Bronchial epithelial cell (primary cell): ENCODE measurements at regions not wholly inside any gene's neighbourhood (a gene's known extent, or its start where the extent isn't known, plus 50 kb on each side); places are given as distances from the start of the nearest gene placed in this dataset.
A peak's percentile ranks its signal among the peaks of the same experiment; 100 is the strongest.

Experiments used
- DNase-seq: peaks from one replicate; pipeline ENCODE4 v3.0.0-alpha.2; 2010; ENCODE audit warnings: low read depth
- FAIRE-seq: peaks from 2 replicates; lab custom pipeline; 2011; peaks lifted over from hg19 to GRCh38; lab: Jason Lieb, UNC
- H3K27me3 ChIP-seq: 2 replicates; pipeline ENCODE4 v1.5.1; 2011; ENCODE audit warnings: low read length; ENCODE audit not compliant: control insufficient read depth, insufficient read depth
- H3K36me3 ChIP-seq: 2 replicates; pipeline ENCODE4 v1.5.1; 2011; ENCODE audit warnings: low read length; ENCODE audit not compliant: control insufficient read depth, insufficient read depth
- H3K4me3 ChIP-seq: 2 replicates; pipeline ENCODE4 v1.5.1; 2011; ENCODE audit warnings: mild to moderate bottlenecking, low read depth, low read length, control low read depth
- TF ChIP-seq, protein P1 (sequence below): IDR thresholded peaks from 2 replicates; pipeline ENCODE4 v1.5.1; 2011; ENCODE audit warnings: mild to moderate bottlenecking, moderate library complexity, low read length, control low read depth, inconsistent platforms; ENCODE audit not compliant: insufficient read depth, severe bottlenecking

DNA sequence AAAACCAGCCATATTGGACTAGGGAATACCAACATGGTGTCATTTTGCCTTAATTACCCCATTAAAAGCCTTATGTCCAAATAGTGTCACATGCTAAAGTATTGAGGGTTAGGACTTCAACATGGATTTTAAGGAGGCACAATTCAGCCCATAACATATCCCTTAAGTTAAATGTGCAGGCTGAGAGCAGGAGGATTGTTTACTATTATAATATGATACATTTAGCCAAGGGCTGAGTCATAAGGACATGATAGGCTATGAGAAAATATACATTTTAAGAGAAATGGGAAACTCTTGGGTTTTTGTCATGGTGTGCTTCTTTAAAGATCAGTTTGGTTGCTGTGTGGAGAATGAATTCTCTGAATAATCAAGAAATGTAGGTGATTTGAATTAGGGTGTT, 136.8 kb downstream of the RDH14 start:
- FAIRE-seq, result no peak
- Histone ChIP-seq H3K36me3 (no peaks in the 10 kb centered on the region), H3K4me3 (no peak overlapping the region), H3K27me3 (no peaks in the 10 kb centered on the region)
- TF ChIP-seq, protein P1, sequence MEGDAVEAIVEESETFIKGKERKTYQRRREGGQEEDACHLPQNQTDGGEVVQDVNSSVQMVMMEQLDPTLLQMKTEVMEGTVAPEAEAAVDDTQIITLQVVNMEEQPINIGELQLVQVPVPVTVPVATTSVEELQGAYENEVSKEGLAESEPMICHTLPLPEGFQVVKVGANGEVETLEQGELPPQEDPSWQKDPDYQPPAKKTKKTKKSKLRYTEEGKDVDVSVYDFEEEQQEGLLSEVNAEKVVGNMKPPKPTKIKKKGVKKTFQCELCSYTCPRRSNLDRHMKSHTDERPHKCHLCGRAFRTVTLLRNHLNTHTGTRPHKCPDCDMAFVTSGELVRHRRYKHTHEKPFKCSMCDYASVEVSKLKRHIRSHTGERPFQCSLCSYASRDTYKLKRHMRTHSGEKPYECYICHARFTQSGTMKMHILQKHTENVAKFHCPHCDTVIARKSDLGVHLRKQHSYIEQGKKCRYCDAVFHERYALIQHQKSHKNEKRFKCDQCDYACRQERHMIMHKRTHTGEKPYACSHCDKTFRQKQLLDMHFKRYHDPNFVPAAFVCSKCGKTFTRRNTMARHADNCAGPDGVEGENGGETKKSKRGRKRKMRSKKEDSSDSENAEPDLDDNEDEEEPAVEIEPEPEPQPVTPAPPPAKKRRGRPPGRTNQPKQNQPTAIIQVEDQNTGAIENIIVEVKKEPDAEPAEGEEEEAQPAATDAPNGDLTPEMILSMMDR, result no peak
- DNase-seq, result peak; percentile 18

DNA sequence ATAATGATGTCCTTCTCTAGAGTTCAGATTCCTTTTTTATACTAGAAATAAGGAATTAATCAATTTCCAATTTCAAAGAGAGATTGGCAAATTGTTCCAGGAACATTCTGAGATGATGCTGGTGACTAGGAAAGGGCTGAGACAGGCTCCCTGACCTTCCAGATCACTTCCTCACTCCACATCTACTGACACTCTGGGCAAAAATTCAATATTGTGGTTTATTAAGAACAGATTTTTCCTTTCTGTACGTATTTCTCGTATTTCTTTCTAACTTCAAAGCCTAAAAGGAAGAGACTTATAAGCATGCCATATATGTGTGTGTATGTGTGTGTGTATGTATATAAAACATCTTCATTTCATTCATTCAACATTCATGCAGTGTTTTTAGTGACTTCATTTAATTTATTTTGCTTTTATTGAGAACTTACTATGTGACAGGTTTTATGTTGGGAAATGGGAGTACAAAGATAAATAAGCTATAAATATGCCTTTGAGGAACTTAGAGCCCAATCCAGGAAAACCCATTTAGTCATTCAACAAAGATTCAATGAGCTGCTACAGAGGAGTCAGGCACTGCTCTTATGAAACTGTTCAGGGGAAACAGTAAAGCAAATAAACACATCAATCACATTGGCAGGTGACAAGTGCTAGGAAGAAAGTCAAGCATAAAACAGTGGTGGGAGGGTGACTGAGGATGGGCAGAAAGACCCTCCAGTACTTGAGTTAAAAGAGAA, 137.9 kb downstream of the RDH14 start:
- H3K36me3 ChIP-seq, result no peaks in the 10 kb centered on the region
- no peak for FAIRE-seq
- TF ChIP-seq, protein P1, result no peak
- DNase-seq, result no peak
- H3K27me3 ChIP-seq, result no peaks in the 10 kb centered on the region
- H3K4me3 ChIP-seq, result no peak overlapping the region

DNA sequence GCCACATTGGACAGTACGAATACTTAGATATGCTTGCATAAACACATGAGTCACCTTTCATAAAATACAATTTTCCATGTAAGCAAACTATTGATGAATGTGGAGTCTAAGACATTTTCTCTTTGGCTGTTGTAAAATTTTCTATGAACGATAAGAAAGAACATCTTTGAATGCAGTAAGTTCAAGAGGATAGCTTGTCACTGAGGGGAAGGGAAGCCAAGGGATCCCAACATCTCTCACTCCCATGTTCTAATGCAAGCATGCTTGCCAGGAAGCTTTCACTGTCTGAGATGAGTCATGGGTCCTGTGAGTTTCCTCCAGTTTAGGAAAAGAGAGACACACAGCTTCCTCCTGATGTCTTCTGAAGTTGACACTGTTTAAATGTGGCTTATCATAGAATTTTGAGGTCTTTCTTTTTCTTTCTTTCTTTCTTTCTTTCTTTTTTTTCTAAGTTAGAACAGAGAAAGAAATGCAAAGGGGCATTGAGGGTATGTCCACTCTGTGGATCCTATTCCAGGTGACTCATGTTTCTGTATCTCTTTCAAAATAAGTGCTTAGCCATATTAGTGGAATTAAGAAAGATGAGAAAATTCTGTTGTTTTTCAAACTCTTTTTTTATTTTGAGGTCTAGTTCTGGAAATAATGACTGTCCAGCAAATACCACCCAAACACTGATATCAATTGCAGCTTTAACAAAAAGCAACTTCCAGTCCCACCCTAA, 146.6 kb downstream of the RDH14 start:
- FAIRE-seq, result no peak

DNA sequence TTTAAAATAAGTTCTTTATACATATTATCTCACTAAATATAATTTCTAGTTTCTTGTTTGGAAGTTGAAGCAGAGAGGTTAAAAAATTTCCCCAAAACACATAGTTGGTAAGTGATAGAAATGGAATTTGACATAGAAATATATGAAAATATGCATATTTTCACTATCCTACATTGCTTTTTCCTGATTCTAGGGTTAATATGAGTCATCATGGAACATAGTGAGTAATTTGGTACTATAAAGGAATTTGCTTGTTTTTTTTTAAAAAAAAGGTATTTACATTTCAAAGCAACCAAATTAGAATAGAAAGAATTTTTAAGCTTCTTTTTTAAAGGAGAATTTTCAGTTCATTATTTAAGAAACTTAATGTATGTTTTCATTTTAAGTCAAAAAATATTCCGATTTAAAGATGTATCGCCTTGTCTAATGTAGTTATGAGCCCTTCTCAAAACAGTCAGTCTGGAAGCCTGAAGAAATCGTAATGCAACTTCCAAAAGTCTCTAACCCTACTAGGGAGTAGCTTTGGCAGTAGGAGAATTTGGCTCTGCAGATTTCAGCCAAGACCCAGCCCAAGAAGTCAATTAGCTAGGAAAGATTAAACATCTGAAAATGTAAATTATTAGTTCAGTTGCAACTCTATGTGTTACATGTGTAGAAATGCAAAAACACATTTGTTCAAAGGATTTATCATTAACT, 147.3 kb downstream of the RDH14 start:
- Histone ChIP-seq H3K4me3 (no peak overlapping the region), H3K36me3 (no peaks in the 10 kb centered on the region), H3K27me3 (no peaks in the 10 kb centered on the region)
- DNase-seq (peak; percentile 37), FAIRE-seq (no peak)
- TF ChIP-seq, protein P1, result no peak

More for the DNA sequence above, 146.6 kb downstream of the RDH14 start:
- TF ChIP-seq, protein P1, result no peak
- no peaks in the 10 kb centered on the region for H3K36me3 ChIP-seq
- DNase-seq, result peak; percentile 88
- no peak overlapping the region for H3K4me3 ChIP-seq
- H3K27me3 ChIP-seq, result no peaks in the 10 kb centered on the region

DNA sequence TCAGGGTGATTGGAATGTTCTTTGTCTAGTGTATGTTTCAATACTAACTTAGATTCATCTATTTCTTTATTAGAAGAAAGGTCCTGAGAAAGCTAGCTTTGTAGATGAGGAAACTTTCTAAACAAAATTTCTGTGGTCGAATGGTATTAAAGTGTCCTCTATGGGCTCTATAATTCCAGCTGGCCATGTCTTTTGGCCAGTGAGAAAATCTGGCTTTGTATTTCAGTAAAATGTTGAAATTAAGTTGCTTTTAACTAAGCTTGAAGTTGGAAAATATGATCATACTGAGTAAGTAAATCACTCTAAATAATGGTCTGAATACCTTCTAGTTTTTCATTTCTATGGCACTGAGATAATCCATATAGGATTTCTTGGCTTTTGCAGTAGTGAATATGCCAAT, 148.8 kb downstream of the RDH14 start:
- Histone ChIP-seq H3K36me3 (no peaks in the 10 kb centered on the region), H3K4me3 (no peak overlapping the region), H3K27me3 (no peaks in the 10 kb centered on the region)
- no peak for DNase-seq
- FAIRE-seq, result no peak
- TF ChIP-seq, protein P1, result no peak
